ENCODE measurements at regions not wholly inside any gene's neighbourhood (a gene's known extent, or its start where the extent isn't known, plus 50 kb on each side); places are given as distances from the start of the nearest gene placed in this dataset.

DNA sequence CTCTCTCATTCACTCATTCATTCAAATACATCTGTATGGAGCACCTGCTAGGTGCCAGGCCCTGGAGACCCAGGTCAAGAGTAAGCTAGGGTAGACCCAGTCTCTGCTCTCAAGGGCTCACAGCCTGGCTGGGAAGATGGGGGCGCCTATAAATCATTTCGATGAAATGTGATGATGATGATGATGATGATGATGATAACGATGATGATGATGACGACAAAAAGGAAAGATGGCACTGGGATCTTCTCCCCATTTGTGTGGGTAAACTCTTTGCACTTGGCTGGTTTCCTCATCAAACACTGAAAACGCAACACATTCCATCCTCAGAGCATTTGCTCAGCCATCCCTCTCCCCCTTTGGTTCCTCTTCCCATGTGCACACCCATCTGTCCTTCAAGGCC is 188.0 kb upstream of the CDYL start:
- DNase-seq (ENCODE audit: low read depth, low spot score): no peak

DNA sequence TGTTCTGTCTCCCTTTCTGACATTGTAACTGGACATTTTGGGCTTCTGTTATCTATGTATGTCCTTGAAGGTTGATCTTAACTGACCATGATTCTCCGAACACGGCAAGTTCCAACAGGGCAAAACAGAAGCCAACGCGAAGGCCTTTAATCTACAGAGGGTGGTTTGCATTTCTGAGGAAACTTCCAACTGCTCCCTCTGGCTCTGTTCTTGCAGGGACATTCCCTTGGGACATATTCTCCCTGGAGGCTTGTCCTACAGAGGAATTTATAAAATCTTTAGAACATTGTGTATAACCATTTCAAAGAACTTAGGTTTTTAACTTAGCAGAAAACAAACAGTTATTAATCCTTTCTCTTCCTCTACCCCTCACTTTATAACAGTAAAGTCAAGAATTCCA is 189.0 kb upstream of the CDYL start:
- no peak for DNase-seq (ENCODE audit: low read depth, low spot score)

DNA sequence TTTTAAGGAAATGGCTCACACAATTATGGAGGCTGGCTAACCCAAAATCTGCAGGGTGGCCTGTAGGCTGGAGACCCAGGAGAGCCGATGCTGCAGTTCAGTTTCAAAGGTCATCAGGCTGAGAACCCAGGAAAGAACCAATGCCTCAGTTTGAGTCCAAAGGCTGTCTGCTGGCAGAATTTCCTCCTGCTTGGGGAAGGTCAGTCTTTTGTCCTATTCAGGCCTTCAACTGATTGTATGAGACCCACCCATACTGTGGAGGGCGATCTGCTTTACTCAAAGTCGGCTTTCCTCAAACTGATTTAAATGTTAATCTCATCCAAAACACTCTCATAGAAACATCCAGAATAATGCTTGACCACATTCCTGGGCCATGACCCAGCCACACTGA is 189.7 kb upstream of the CDYL start:
- DNase-seq (ENCODE audit: low read depth, low spot score): no peak

DNA sequence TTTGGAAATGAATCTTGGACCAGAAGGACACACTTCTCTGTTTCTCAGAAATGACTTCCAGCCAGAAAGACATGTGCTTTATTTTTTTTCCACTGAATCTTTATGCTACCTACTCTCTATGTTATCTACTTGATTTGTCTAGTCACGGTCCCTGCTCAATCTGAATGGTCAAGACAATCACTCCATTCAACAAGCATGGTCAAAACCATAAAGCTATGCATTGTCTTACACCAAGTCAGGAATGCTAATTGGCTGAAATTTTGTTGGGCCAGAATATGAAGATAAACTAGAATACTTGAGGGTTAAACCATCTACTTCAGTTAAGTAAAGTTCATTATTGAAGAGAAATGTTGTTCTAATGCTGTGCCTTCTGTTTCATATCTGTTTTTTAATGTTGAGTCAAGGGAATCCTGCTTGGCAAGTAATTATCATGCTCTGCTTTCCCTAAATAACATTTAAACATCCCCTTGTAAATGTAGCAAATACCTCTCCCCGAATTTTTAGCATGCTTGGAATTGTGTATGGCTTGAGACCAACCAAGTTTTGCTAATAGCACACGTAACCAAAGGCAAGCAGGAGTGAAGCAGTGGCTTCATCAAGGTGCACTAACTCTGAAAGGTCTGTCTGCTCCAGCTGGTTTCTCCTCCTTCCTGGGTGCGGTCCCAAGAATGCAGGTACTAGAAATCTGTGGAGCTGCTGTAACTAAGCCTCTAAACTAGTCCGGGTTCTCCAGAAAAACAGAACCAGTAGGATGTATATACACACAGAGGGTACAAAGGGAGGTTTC is 190.3 kb upstream of the CDYL start:
- DNase-seq (ENCODE audit: low read depth, low spot score): no peak

DNA sequence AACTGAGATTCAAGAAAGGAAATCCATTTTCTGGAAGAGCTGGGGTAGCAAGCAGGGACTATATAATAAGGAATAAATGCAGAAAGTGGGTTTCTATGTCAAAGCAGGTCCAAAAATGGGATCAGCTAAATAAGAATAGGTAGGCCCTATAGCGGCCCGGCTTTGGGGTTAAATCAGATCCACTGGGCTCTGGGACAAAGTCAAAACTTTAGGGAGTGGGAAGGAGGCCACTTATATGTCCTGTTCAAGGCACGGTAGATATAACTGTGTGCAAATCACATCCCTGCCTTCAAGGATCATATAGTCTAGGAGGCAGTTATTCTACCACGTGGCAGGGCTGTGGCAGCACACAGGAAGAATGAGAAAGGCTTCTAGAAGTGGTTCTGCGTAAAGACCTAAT is 191.4 kb upstream of the CDYL start:
- DNase-seq (ENCODE audit: low read depth, low spot score): no peak

DNA sequence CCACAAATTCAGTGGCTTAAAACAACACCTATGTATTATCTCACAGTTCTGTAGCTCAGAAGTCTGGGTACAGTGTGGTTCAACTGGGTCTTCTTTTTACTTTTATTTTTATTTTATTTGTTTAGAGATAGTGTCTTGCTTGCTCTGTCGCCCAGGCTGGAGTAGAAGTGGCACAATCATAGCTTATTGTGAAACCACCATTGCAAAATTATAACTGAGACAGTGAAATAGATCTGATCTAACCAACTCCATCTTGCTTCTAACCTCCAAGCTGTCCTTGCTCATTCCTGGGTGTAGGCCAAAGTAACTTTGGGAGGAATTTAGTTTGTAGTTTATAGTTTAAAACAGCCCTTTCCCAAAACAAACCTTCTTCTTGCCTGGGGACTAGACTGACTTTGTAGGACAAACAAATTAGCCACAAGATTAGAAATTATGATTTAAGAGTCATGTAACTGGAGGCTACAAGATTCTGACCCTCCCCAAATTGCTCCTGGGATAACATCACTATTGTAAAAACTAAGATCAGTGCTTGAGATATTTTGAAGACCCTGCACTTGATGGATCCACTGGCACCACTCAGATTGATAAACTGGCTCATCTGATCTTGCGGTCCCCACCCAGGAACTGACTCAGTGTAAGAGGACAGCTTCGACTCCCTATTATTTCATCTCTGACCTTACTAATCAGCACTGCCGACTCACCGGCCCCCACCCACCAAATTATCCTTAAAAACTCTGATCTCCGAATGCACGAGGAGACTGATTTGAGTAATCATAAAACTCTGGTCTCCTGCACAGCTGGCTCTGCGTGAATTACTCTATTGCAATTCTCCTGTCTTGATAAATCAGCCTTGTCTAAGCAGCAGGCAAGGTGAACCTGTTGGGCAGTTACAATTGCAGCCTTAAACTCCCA is 193.4 kb upstream of the CDYL start:
- no peak for DNase-seq (ENCODE audit: low read depth, low spot score)

DNA sequence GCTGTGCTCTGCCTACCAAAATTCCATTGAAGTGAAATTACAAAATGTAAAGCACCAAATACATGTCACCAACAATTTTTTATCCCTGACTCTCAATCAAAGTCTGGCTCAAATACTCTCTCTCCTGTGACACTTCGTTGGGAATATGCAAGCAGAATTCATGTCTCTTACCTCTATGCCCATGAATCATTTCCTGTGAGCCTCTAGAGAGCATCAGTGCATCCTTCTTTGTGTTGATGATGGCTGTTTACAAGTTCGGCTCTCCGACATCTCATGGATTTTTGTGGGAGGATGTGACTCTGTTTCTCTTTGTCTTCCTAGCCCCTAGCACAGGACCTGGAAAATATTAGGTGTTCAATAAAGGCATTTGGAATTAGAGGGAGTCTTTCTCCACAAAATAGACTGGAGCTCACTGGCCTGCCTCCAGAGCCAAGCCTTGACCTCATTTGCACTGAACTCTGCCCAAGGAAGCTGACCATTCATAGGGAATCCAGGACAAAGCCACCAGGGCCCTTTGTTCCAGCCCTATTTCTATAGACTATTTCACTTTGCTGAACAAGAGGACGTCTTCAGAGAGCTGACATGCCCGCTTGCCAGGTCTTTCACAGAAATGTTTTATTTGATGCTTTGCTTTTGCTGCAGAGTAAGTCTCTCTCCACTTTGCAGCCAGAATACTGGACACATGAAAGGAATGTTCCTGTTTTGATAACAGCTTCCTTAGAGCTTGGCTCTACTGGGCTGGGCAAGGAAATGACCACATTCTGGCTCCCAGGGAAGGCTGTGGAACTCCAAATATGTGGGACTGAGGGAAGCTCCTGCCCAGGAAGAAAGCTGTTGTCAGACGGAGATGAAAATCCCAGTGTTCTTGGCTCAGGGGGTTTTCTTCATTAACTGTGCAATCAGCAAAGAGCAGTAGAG is 194.5 kb upstream of the CDYL start:
- peak; percentile 54 for DNase-seq (ENCODE audit: low read depth, low spot score)

DNA sequence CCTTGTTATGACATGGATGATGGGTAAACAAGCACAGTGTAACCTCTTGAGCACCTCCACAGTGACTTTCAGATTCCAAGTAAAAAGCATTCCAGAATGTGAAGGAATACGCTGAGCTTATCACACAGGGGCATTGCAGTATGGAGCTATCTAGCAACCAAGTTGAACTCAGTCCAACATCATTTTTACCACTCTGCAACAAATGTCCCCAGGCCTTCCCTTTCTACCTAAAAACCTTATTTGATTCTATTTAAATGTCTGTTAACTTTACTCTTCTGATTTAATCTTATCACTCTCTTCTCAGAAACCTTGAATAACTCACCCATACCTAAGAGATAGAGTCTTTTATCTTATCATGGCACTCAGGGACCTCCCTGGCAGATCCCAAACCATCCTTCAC is 195.8 kb upstream of the CDYL start:
- DNase-seq (ENCODE audit: low read depth, low spot score): no peak

DNA sequence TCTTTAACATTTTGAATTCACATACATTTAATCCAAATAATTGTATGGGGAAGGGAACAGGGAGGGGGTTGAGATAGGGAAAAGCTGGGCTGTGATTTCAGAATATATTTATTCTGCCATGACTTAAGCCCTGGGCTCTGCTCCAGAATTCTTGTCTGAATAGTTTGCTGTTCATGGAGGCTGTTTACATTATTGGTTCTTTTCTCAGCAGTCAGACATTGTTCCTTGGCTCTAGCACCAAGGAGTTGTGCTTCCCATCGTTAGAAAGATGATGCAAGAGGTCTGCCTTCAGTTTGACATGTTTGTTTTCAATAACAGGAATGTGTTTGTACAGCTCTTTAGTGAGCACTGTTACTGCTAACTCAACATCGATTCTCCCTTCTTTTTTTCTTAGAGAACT is 198.8 kb upstream of the CDYL start:
- peak; percentile 87 for DNase-seq (ENCODE audit: low read depth, low spot score)

DNA sequence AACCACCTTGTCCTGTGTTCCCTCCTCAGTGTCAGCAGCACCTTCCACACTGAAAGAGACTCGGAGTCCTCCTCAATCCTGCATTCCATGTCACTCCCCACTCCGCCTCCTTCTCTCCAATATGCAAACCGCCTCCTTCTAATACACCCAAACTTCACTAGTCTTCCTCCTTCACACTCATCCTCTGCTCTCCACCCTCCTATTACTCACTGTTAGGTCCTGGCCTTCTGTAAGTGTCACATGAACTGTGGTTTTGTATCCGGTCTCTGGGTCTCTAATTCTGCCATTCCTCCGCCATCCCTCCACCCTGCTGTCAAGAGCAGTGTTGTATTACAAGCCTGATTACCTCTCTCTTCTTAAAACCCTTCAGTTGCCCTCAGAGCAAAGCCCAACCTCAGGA is 200.5 kb upstream of the CDYL start:
- no peak for DNase-seq (ENCODE audit: low read depth, low spot score)

DNA sequence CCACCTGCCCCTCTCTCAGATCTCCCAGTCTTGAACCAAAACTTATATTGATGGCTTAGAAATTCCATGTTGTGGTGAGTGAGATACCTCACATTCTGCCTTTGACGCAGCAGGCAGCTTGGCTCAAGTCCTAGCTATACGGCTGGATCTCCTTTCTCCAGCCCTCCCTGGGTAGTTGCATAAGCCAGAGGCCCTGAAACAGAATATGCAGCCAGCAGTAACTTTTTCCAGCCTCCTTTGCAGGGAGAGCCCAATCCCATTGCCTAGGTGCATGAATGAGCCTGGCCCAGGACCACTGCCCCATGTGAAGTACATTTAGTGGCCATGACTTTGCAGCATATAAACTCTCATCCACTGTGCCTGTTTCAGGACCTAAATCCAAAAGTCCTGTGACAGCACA is 202.2 kb upstream of the CDYL start:
- peak; percentile 31 for DNase-seq (ENCODE audit: low read depth, low spot score)

DNA sequence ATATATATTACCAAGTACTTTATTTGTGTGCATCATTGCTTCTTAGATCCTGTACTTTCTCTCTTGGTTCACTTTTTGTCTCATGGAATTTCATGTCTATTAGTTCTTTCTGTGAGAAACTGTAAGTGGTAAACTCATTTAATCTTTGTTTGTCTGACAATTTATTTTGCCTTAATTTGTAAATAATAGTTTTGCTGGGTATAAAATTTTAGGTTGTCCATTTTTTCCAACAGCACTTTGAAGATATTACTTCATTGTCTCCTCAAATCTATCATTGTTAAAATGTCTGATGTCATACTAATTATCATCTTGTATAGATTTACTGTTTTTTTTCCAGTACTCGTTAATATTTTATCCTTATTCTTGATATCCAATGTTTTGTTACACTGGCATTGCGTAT is 205.2 kb upstream of the CDYL start:
- no peak for DNase-seq (ENCODE audit: low read depth, low spot score)

DNA sequence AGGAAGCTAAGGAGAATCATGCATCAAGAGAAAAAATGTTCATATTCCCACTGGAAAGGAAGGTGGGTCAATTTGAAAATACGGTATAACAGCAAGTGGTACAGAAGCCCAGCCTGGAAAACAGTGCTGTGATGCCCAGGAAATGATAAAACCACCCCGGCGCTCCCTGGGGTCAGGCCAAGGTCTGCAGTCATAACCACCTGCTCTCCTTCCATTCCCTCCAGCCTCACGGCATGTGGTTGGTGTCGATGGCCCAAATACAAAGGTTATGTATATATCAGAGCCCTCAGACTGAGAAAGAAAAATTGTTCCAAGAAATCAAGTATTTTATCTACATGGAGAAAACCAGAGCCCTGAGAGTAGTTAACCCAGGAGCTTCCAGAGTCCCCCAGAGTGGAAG is 208.1 kb upstream of the CDYL start:
- no peak for DNase-seq (ENCODE audit: low read depth, low spot score)

DNA sequence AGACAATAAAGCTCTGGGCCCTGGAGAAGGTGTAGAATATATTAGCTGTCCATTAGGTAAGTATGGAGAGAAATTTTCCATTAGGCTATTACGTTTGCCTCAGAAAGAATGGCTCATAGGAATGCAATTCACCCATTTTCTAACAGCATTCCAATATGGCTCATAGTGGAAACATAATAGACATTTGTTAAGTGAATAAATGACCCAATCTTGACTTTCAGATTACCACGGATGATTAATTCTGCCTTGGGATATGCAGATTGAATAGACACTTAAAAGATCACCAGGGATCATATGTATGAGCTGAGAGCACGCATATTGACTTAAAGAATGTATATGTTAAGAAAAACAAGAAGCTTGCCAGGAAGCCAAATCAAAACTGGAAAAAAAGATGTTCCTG is 209.1 kb upstream of the CDYL start:
- no peak for DNase-seq (ENCODE audit: low read depth, low spot score)

DNA sequence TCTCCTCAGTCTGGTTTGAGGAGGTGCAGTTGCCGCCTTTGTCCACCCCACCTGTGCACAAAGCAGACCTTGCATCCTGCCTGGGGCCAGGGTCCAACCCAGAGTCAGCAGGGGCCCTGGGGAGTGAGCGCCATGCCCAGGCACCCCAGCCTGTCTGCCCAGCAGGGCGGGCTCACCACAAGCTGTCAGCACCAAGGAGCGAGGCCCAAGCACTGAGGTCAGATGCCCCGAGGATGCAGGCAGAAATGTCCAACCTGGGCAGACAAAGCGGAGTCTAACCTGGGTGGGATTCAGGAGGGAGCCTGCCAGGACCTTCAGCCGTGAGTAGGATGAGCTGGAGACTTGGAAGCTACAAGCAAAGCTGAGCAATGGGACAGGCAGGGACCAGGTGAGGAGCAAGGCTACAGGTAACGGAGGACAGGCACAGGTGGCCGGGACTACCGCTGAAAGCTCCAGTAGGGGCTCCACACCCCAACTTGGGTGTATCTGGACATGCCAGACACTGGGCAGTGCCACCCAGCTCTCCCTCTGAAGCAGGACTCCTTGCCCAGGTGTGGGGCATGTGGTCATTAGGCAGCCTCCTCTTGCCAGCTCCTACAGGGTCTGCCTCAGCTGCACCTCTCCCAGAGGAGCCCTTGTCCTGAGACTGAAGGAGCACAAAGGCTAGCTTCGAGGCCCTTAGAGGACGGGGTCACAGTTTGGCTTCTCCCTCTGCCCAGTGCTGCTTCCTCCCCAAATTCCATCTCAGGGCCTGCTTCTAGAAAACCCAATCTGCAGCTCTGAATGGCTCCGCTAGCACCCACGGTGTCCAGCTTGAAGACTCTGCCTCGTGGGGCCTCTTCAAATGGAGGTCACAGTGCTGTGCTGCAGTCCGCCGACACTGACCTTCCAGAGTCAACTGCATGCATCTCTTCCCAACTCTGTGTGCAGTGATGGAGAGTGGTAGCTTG is 210.6 kb upstream of the CDYL start:
- DNase-seq (ENCODE audit: low read depth, low spot score): no peak

DNA sequence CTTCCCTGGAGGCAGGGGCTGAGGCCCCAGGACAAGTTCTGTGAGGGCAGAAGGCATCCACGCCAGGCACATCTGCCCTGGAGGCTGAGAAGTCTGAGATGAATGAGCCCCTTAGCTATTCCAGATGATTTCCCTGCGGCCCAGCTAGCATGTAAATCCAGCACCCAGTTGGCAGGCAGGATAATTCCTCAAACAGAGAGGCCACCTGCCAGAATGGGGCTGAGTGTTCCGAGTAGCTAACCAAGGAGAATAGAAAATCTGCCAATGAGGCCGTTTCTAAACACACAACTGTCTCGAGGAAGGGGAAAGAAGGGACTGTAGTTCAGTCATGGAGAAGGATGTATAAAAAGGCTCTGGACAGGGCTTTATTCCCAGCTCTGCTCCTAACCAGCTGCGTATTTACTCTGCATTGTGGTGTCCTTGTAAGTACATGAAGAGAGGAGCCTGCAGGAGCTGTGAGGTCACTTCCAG is 211.4 kb upstream of the CDYL start:
- DNase-seq (ENCODE audit: low read depth, low spot score): no peak

DNA sequence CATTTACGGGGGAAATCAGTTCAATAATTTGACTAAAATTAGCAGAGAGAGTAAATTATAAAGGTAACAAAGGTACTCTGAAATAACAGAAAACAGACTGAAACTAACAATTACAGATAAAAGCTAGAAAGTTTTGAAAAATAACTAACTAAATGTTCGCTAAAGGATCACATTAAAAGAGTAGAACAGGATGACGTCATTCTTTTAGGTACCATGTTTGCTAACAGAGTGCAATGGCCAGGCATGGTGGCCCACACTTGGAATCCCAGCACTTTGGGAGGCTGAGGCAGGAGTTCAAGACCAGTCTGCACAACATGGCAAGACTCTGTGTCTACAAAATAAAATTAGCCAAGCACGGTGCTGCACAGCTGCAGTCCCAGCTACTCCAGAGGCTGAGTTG is 212.3 kb upstream of the CDYL start:
- no peak for DNase-seq (ENCODE audit: low read depth, low spot score)

DNA sequence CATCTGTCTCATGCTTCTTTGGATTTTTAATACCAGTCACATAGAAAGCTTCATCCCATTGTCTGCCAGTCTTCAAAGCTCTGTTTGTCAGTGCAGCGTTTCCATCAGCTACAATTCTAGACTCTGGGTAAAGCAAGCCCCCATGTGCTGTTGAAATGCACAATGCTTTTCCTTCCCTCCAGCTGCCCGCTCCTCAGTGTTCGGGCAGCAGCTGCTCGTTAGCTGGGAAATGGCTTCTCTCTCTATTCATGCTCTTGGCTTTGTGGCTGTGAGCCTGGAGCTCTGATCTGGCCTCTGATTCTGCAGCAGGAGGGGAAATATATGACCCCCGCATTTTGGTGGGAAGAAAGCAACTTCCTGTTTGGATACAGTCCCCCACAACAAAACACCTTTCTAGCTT is 213.0 kb upstream of the CDYL start:
- no peak for DNase-seq (ENCODE audit: low read depth, low spot score)

DNA sequence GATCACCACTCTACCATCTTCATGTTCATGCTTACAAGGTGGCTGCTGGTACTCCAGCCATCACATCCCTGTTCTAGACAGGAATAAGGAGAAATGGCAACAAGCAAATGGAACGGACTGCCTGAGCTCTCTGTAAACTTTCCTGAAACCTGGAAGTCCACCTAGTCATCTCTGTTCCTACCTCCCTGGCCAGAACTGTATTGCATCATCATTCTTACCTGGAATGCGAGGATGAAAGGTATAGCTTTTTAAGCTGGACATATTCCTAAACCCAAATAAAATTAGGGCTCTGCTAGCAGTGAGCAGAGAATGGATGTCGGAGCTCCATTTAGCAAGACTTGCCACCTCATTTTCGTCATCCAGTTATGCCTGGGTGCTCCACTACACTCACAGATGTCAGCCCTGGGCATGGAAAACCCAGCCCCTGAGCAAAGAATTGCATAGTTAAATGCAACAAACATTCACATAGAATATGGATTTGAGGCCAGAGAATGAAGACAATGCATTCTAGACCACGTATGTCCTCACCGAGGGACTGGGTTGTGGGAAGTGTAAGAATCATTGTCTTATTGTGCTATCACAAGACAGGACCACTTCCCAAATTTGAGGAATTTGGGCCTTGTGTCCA is 214.3 kb upstream of the CDYL start:
- DNase-seq (ENCODE audit: low read depth, low spot score): no peak

DNA sequence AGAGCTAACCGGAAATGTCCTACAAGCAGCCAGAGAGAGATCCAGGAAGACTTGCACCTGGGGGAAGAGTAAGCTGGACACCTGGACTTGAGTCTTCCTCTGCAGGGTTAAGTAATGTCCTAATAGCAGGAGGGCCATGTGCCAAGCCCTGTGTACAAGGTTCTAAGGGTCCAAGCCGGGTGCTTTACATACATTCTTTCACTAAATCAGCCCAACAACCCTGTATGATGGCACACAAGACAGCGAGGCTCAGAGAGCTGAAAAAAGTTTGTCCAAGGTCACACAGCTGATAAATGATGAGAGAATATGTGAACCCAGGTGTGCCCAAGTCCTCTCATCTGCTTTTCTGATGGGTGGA is 215.1 kb upstream of the CDYL start:
- DNase-seq (ENCODE audit: low read depth, low spot score): no peak

Measured in smooth muscle cell of the brain vasculature (primary cell).